GM12878 (cell line): ENCODE measurements at regions not wholly inside any gene's neighbourhood (a gene's known extent, or its start where the extent isn't known, plus 50 kb on each side); places are given as distances from the start of the nearest gene placed in this dataset.

Experiments used
- ATAC-seq: fragments of 200-7000 bp; cut with Tn5 transposase; 3 replicates; pipeline ENCODE4 v1.9.1; 2020; ENCODE audit warnings: mild to moderate bottlenecking, moderate library complexity
- BruUV-seq: library from RNA; stranded (reverse); fragments of 400-500 nt; replicated peaks from 2 replicates; lab custom pipeline; 2021; lab: Mats Ljungman, UMichigan
- CTCF ChIA-PET: fragments of 300-600 bp; sonication (Branson Sonifier 250); formaldehyde crosslinking; extraction: SDS; loops from one replicate; lab custom pipeline; 2021; ENCODE audit warnings: inconsistent platforms; lab: Yijun Ruan, JAX
- POLR2A ChIA-PET: fragments of 350-600 bp; formaldehyde crosslinking; extraction: SDS; loops from one replicate; lab custom pipeline; 2021; ENCODE audit warnings: inconsistent platforms; lab: Charles Lee
- RAD21 ChIA-PET: fragments of 300-600 bp; sonication (Branson Sonifier 250); formaldehyde crosslinking; loops from one replicate; lab custom pipeline; 2023; ENCODE audit warnings: antibody characterized with exemption; ENCODE audit not compliant: unreplicated experiment; lab: Charles Lee
- SMC1A ChIA-PET: fragments of 300-600 bp; sonication (Branson Sonifier 250); formaldehyde crosslinking; loops from one replicate; lab custom pipeline; 2023; ENCODE audit not compliant: unreplicated experiment, uncharacterized antibody; lab: Charles Lee
- DNase-seq: peaks from one replicate; pipeline ENCODE4 v3.0.0-alpha.2; 2011; ENCODE audit warnings: low read depth, low spot score
- FAIRE-seq: peaks from 3 replicates; lab custom pipeline; 2011; peaks lifted over from hg19 to GRCh38; lab: Jason Lieb, UNC
- H2AFZ ChIP-seq: 2 replicates; pipeline ENCODE4 v1.6.0; 2011; ENCODE audit warnings: low read depth, low read length, control low read depth; ENCODE audit not compliant: control insufficient read depth
- H3K27ac ChIP-seq: 2 replicates; pipeline ENCODE4 v1.5.1; 2011; ENCODE audit warnings: control low read depth; ENCODE audit not compliant: control insufficient read depth, insufficient read depth
- H3K27me3 ChIP-seq, 2 experiments: replicated peaks in 1 of 2; 2 replicates each; pipeline versions ENCODE4 v1.6.0 to v1.6.1; 2011; ENCODE audit warnings: low read length in 1 of 2; ENCODE audit not compliant: control insufficient read depth in 2 of 2, insufficient read depth in 2 of 2
- H3K36me3 ChIP-seq, 2 experiments: 2 replicates each; pipeline ENCODE4 v1.5.1; 2011; ENCODE audit warnings: low read length in 1 of 2; ENCODE audit not compliant: control insufficient read depth in 2 of 2, insufficient read depth in 2 of 2
- H3K4me1 ChIP-seq: 2 replicates; pipeline ENCODE4 v1.6.1; 2011; ENCODE audit warnings: mild to moderate bottlenecking, low read length, moderate library complexity, mixed read lengths; ENCODE audit not compliant: control insufficient read depth, insufficient read depth
- H3K4me2 ChIP-seq: 2 replicates; pipeline ENCODE4 v1.6.0; 2011; ENCODE audit warnings: control low read depth; ENCODE audit not compliant: control insufficient read depth, insufficient read depth
- H3K4me3 ChIP-seq: fragments of 200-600 bp; sonication (generic); 2 replicates; pipeline ENCODE4 v1.5.1; 2016
- H3K79me2 ChIP-seq: 2 replicates; pipeline ENCODE4 v1.6.0; 2011; ENCODE audit warnings: low read length; ENCODE audit not compliant: control insufficient read depth, insufficient read depth
- H3K9ac ChIP-seq: 2 replicates; pipeline ENCODE4 v1.8.0; 2011; ENCODE audit warnings: low read length, control low read depth, mixed read lengths; ENCODE audit not compliant: control insufficient read depth, insufficient read depth
- H3K9me3 ChIP-seq: replicated peaks from 3 replicates; pipeline ENCODE4 v1.5.1; 2011; ENCODE audit warnings: mild to moderate bottlenecking, low read length; ENCODE audit not compliant: control insufficient read depth, insufficient read depth
- H4K20me1 ChIP-seq: 2 replicates; pipeline ENCODE4 v1.6.0; 2011; ENCODE audit not compliant: control insufficient read depth, insufficient read depth
- BHLHE40 ChIP-seq, 2 experiments: fragments of 450-650 bp in 1 of 2; IDR thresholded peaks; 2 replicates each; pipeline ENCODE4 v1.6.1; 2011 to 2017; ENCODE audit warnings: low read depth in 2 of 2, borderline replicate concordance in 1 of 2, improper control_type of control experiment in 1 of 2, low read length in 1 of 2, mild to moderate bottlenecking in 1 of 2
- CREM ChIP-seq: IDR thresholded peaks from 2 replicates; pipeline ENCODE4 v1.6.1; 2014; ENCODE audit warnings: antibody characterized with exemption, low read depth
- EZH2 ChIP-seq: IDR thresholded peaks from 2 replicates; pipeline ENCODE4 v1.6.1; 2012; ENCODE audit warnings: low read depth, mild to moderate bottlenecking, control low read depth, inconsistent platforms, low read length, borderline replicate concordance; ENCODE audit not compliant: control insufficient read depth
- HDAC6 ChIP-seq: fragments of 200-600 bp; sonication (generic); IDR thresholded peaks from one replicate; pipeline ENCODE4 v1.8.0; 2017; ENCODE audit warnings: antibody characterized with exemption; ENCODE audit not compliant: unreplicated experiment
- IKZF2 ChIP-seq, 2 experiments: fragments of 450-650 bp; IDR thresholded peaks; 2 replicates each; pipeline ENCODE4 v1.6.1; 2017; ENCODE audit warnings: mild to moderate bottlenecking in 2 of 2, moderate library complexity in 2 of 2
- KDM1A ChIP-seq: fragments of 200-600 bp; sonication (generic); IDR thresholded peaks from 2 replicates; pipeline ENCODE4 v1.6.1; 2016; ENCODE audit warnings: borderline replicate concordance
- RBBP5 ChIP-seq: fragments of 200-600 bp; sonication (generic); conservative IDR thresholded peaks from 2 replicates; pipeline ENCODE4 v1.6.1; 2016
- RELB ChIP-seq: fragments of 450-650 bp; IDR thresholded peaks from 2 replicates; pipeline ENCODE4 v1.6.1; 2017; ENCODE audit warnings: low read depth, mild to moderate bottlenecking, moderate library complexity
- SIN3A ChIP-seq: IDR thresholded peaks from 2 replicates; pipeline ENCODE4 v1.6.1; 2012; ENCODE audit warnings: low read depth, low read length, improper control_type of control experiment
- STAT1 ChIP-seq: fragments of 450-650 bp; conservative IDR thresholded peaks from 2 replicates; pipeline ENCODE4 v1.6.1; 2014; ENCODE audit warnings: antibody characterized with exemption, mild to moderate bottlenecking
- USF1 ChIP-seq: IDR thresholded peaks from 2 replicates; pipeline ENCODE4 v1.6.1; 2011; ENCODE audit warnings: borderline replicate concordance, low read depth, mild to moderate bottlenecking, moderate library complexity, mixed read lengths, low read length; ENCODE audit not compliant: insufficient read depth; ENCODE audit errors: extremely low read length
- WRNIP1 ChIP-seq: IDR thresholded peaks from 2 replicates; pipeline ENCODE4 v1.6.1; 2011; ENCODE audit warnings: low read depth, low read length, improper control_type of control experiment, borderline replicate concordance
- ZNF24 ChIP-seq: fragments of 450-650 bp; IDR thresholded peaks from 2 replicates; pipeline ENCODE4 v1.6.1; 2017; ENCODE audit warnings: antibody characterized with exemption, mild to moderate bottlenecking
- WGBS: methylation state at CpG from one replicate; pipeline ENCODE4 v1.1.6; 2016; ENCODE audit warnings: low lambda C conversion rate; ENCODE audit not compliant: insufficient replicate concordance, insufficient coverage; ENCODE audit errors: missing lambda C conversion rate; 5-methylcytosine and 5-hydroxymethylcytosine counted together
- in situ Hi-C: fragments of 300-500 bp; cut with MboI; formaldehyde crosslinking; loops from 9 replicates; pipeline ENCODE4 v1.14.3; 2018; ENCODE audit warnings: mixed read lengths
- intact Hi-C: fragments of 100-400 bp; cut with micrococcal nuclease; formaldehyde crosslinking; loops from one replicate; pipeline ENCODE4 v1.14.2; 2022; ENCODE audit not compliant: unreplicated experiment

- no peaks in the 10 kb centered on the region for H3K4me1 ChIP-seq
- no TSS peak for BruUV-seq
- ChIA-PET RAD21 (no interaction called here), CTCF (no interaction called here), POLR2A (no interaction called here), SMC1A (interaction anchor here (1.2 to 1.3 kb wide), 2 partner anchors 13 to 16 kb away, joined by 3 to 4 read pairs; no protein-coding TSS in a partner anchor)
- H3K4me2 ChIP-seq = no peak overlapping the region
- no peak for DNase-seq
- no peak for ATAC-seq
- TF ChIP-seq EZH2 (no peak), HDAC6 (no peak), STAT1 (no peak), IKZF2 (IDR thresholded peaks at IDR 0.05) (no peak), KDM1A (no peak), RELB (no peak), RBBP5 (no peak), SIN3A (no peak), USF1 (no peak), WRNIP1 (no peak), CREM (no peak), BHLHE40 (IDR thresholded peaks at IDR 0.05; ENCODE audit: borderline replicate concordance in 1 of 2, low read depth in 2 of 2, low read length in 1 of 2) (no peak), ZNF24 (no peak)
- 33% methylated on average over 2 of the region's 2 CpGs for WGBS
- no peaks in the 10 kb centered on the region for H3K36me3 ChIP-seq
- H3K4me3 ChIP-seq = no peak overlapping the region
- no peak overlapping the region for H2AFZ ChIP-seq
- no peaks in the 10 kb centered on the region; the same call in 2 of the 3 replicates for H3K9me3 ChIP-seq
- no peak overlapping the region for H3K9ac ChIP-seq
- no peak overlapping the region for H3K27ac ChIP-seq
- in situ Hi-C loops (no loop called here), intact Hi-C loops (no loop called here)
- H3K27me3 ChIP-seq = no peaks in the 10 kb centered on the region
- FAIRE-seq = no peak
- H4K20me1 ChIP-seq = no peaks in the 10 kb centered on the region
- no peaks in the 10 kb centered on the region for H3K79me2 ChIP-seq
These were observed 193.8 kb upstream of the MAN1A1 start for GRCh38 chr6:119543332-119543731.
